Liver (tissue), 3 donors: ENCODE measurements at regions not wholly inside any gene's neighbourhood (a gene's known extent, or its start where the extent isn't known, plus 50 kb on each side); places are given as distances from the start of the nearest gene placed in this dataset.

Experiments
- CTCF ChIP-seq: fragments of 150-350 bp; IDR thresholded peaks from 2 replicates; pipeline ENCODE4 v1.5.1; 2017; ENCODE audit warnings: improper control_type of control experiment, low read depth, low read length; ENCODE audit not compliant: missing input control
- GABPA ChIP-seq, 2 donors: IDR thresholded peaks in 1 of 2; conservative IDR thresholded peaks in 1 of 2; 2 replicates each; pipeline ENCODE4 v1.6.1; 2016; ENCODE audit warnings: antibody characterized with exemption in 2 of 2, mild to moderate bottlenecking in 1 of 2, moderate library complexity in 1 of 2
- MAX ChIP-seq: IDR thresholded peaks from 2 replicates; pipeline ENCODE4 v1.6.1; 2016; ENCODE audit warnings: antibody characterized with exemption
- SP1 ChIP-seq: IDR thresholded peaks from 2 replicates; pipeline ENCODE4 v1.6.1; 2018; ENCODE audit warnings: antibody characterized with exemption, mild to moderate bottlenecking
- donor health status: healthy.
- donor health status: healthy.

GRCh38 chr21:29475329-29475728, 176.6 kb downstream of the BACH1 start:
- TF ChIP-seq CTCF (no peak), MAX (no peak), SP1 (no peak), GABPA (IDR thresholded peaks at IDR 0.05 in 1 of 2, conservative IDR thresholded peaks at IDR 0.05 in 1 of 2) (no peak)
